ENCODE measurements at regions not wholly inside any gene's neighbourhood (a gene's known extent, or its start where the extent isn't known, plus 50 kb on each side); places are given as distances from the start of the nearest gene placed in this dataset.

- no peak overlapping the region for H3K4me3 ChIP-seq
- H3K4me1 ChIP-seq: peaks cover 9% of the 10 kb centered on the region
- H3K9me3 ChIP-seq: no peaks in the 10 kb centered on the region
- H3K36me3 ChIP-seq: no peaks in the 10 kb centered on the region
- no peaks in the 10 kb centered on the region for H3K27me3 ChIP-seq (ENCODE audit: low read depth)
- intact Hi-C loops (cut with DNase I): no loop called here
- DNase-seq (no peak), ATAC-seq (peak in 1 of 2 donors; percentile 21)
- no peak for TF ChIP-seq CTCF (IDR thresholded peaks at IDR 0.05)
- no peak overlapping the region for H3K27ac ChIP-seq
Measured at GRCh38 chr7:47724335-47724982, 142.5 kb upstream of the TNS3 start.

GRCh38 chr7:47722126-47722525, 140.2 kb upstream of the TNS3 start:
- TF ChIP-seq CTCF (IDR thresholded peaks at IDR 0.05): no peak

GRCh38 chr7:47721670-47722069, 139.8 kb upstream of the TNS3 start:
- no peaks in the 10 kb centered on the region for H3K36me3 ChIP-seq
- H3K9me3 ChIP-seq: no peaks in the 10 kb centered on the region
- no peak for ATAC-seq
- no peak for DNase-seq
- no peak overlapping the region for H3K27ac ChIP-seq
- H3K4me1 ChIP-seq: peaks cover 9% of the 10 kb centered on the region
- no peaks in the 10 kb centered on the region for H3K27me3 ChIP-seq (ENCODE audit: low read depth)
- TF ChIP-seq CTCF (IDR thresholded peaks at IDR 0.05): no peak
- H3K4me3 ChIP-seq: no peak overlapping the region
- intact Hi-C loops (cut with DNase I): no loop called here

More at GRCh38 chr7:47722126-47722525, 140.2 kb upstream of the TNS3 start:
- Histone ChIP-seq H3K27me3 (ENCODE audit: low read depth) (no peaks in the 10 kb centered on the region), H3K9me3 (no peaks in the 10 kb centered on the region), H3K27ac (no peak overlapping the region), H3K4me1 (peaks cover 9% of the 10 kb centered on the region), H3K36me3 (no peaks in the 10 kb centered on the region), H3K4me3 (no peak overlapping the region)
- DNase-seq (no peak), ATAC-seq (no peak)
- intact Hi-C loops (cut with DNase I): no loop called here

DNA sequence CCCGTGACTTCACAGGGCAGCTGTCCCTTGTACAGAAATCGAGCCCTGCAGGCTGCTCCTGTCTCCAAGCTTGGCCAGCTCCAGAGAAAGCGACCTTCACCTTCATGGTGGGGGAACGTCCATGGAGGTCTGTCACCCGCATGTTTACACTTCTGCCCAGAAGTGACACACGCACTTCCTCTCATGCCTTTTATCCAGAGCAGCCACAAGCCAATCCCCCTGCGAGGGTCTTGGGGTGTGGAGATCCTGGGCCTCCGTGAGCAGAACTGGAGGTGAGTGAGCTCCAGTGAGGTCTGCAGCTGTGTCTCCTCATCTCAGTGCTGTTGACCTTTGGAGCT, 139.0 kb upstream of the TNS3 start:
- H3K9me3 ChIP-seq: no peaks in the 10 kb centered on the region
- peaks cover 9% of the 10 kb centered on the region for H3K4me1 ChIP-seq
- no peaks in the 10 kb centered on the region for H3K36me3 ChIP-seq
- H3K27me3 ChIP-seq (ENCODE audit: low read depth): no peaks in the 10 kb centered on the region
- TF ChIP-seq CTCF (IDR thresholded peaks at IDR 0.05): no peak
- H3K27ac ChIP-seq: no peak overlapping the region
- H3K4me3 ChIP-seq: no peak overlapping the region
- ATAC-seq (no peak), DNase-seq (no peak)
- intact Hi-C loops (cut with DNase I): no loop called here

DNA sequence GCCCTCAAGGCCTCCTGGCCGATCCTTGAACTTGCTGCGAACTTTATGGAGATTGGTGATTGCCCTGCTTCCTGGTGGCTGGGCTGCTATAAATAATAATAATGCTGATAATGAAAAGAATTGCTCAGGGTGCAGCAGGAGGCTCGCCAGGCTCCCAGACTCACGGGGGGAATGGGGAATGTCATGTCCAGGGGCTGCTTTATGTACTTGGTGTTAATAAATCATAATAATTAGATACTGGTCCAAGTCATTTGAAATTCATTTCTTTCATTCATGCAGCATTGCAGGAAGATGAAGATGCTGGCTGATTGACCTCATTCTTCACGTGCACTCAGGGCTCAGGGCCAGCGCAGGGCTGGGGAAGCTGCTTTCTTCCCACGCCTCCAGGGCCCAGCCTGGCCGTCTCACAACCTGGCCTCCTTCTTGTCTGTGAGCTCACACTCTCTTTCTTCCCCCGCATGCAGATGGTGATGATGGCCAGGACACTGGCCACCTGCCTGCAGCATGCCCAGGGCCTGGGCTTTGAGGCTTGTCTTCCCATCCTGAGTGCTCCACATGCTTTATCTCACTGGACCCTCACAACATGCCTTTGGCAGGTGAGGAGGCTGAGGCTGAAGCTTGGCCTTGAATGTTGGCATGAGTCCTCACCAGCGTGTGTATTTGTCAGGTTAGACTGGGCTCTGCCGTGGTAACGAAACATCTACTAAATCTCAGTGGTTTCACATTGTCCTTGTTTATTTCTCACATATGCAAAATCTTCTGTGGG, 138.4 kb upstream of the TNS3 start:
- Histone ChIP-seq H3K27me3 (ENCODE audit: low read depth) (no peaks in the 10 kb centered on the region), H3K4me1 (peaks cover 9% of the 10 kb centered on the region), H3K4me3 (no peak overlapping the region), H3K9me3 (no peaks in the 10 kb centered on the region), H3K36me3 (no peaks in the 10 kb centered on the region), H3K27ac (no peak overlapping the region)
- DNase-seq: no peak
- intact Hi-C loops (cut with DNase I): no loop called here
- TF ChIP-seq CTCF (IDR thresholded peaks at IDR 0.05): no peak
- ATAC-seq: no peak
